ENCODE measurements at regions not wholly inside any gene's neighbourhood (a gene's known extent, or its start where the extent isn't known, plus 50 kb on each side); places are given as distances from the start of the nearest gene placed in this dataset.

DNA sequence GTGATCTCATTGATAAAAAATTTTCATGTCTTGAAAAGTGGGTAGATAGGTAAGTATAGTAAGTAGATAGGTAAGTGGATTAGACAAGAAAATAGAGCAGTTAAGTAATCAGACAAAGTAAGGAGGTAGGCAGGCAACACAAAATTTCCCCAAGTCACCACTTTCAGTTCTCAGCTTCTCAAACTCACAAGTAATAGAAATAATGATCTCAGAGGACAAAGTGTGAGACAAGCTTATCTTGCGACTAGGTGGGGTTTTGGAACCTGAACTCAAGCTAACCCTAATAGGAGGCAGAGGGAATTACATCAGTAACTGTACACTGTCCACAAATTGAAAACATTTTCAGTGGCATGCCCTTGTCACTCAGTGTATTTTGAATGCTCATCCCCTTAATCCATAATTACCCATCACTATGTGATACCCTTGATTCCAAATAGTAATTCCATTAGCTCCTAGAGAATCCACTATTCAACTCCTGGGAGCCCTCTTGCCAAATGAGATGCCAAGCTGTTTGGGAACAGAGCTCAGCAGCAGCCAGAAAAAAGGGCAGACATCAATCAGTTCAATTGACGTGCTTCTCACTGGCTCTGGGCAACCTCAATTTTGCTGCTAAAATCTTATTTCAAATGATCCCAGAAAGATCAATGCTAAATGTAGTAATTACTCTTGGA lies 703.2 kb downstream of the XPNPEP1 start:
- Histone ChIP-seq H3K4me3 (ENCODE audit: low read depth in 2 of 2, low read length in 2 of 2) (no peak overlapping the region), H3K27me3 (ENCODE audit: control insufficient read depth, insufficient read depth, low read length) (no peaks in the 10 kb centered on the region), H3K36me3 (ENCODE audit: control insufficient read depth, insufficient read depth, low read length) (no peaks in the 10 kb centered on the region), H3K4me1 (ENCODE audit: control insufficient read depth, insufficient read depth, low read length) (no peaks in the 10 kb centered on the region), H3K9me3 (ENCODE audit: control insufficient read depth, insufficient read depth, low read depth, low read length) (no peaks in the 10 kb centered on the region), H3K27ac (ENCODE audit: low read length) (no peak overlapping the region)
- DNase-seq (ENCODE audit: low read depth, low spot score) (no peak), ATAC-seq (no peak)
- intact Hi-C loops (cut with micrococcal nuclease; ENCODE audit: unreplicated experiment): no loop called here
- in situ Hi-C loops (cut with HindIII; ENCODE audit: low pct_unique_long_range_greater_than_20kb, low sequenced_read_pairs): no loop called here
- BruUV-seq (replicated peaks): no TSS peak
- ChIA-PET POLR2A (no interaction called here), CTCF (no interaction called here)
- TF ChIP-seq SIN3A (IDR thresholded peaks at IDR 0.05; ENCODE audit: borderline replicate concordance, insufficient read depth, low read depth, low read length): no peak
- TF ChIP-seq, protein P1, sequence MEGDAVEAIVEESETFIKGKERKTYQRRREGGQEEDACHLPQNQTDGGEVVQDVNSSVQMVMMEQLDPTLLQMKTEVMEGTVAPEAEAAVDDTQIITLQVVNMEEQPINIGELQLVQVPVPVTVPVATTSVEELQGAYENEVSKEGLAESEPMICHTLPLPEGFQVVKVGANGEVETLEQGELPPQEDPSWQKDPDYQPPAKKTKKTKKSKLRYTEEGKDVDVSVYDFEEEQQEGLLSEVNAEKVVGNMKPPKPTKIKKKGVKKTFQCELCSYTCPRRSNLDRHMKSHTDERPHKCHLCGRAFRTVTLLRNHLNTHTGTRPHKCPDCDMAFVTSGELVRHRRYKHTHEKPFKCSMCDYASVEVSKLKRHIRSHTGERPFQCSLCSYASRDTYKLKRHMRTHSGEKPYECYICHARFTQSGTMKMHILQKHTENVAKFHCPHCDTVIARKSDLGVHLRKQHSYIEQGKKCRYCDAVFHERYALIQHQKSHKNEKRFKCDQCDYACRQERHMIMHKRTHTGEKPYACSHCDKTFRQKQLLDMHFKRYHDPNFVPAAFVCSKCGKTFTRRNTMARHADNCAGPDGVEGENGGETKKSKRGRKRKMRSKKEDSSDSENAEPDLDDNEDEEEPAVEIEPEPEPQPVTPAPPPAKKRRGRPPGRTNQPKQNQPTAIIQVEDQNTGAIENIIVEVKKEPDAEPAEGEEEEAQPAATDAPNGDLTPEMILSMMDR (IDR thresholded peaks at IDR 0.05): no peak
- TF ChIP-seq, protein P2, sequence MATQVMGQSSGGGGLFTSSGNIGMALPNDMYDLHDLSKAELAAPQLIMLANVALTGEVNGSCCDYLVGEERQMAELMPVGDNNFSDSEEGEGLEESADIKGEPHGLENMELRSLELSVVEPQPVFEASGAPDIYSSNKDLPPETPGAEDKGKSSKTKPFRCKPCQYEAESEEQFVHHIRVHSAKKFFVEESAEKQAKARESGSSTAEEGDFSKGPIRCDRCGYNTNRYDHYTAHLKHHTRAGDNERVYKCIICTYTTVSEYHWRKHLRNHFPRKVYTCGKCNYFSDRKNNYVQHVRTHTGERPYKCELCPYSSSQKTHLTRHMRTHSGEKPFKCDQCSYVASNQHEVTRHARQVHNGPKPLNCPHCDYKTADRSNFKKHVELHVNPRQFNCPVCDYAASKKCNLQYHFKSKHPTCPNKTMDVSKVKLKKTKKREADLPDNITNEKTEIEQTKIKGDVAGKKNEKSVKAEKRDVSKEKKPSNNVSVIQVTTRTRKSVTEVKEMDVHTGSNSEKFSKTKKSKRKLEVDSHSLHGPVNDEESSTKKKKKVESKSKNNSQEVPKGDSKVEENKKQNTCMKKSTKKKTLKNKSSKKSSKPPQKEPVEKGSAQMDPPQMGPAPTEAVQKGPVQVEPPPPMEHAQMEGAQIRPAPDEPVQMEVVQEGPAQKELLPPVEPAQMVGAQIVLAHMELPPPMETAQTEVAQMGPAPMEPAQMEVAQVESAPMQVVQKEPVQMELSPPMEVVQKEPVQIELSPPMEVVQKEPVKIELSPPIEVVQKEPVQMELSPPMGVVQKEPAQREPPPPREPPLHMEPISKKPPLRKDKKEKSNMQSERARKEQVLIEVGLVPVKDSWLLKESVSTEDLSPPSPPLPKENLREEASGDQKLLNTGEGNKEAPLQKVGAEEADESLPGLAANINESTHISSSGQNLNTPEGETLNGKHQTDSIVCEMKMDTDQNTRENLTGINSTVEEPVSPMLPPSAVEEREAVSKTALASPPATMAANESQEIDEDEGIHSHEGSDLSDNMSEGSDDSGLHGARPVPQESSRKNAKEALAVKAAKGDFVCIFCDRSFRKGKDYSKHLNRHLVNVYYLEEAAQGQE (IDR thresholded peaks at IDR 0.05; ENCODE audit: insufficient read depth in 1 of 2, low read depth in 2 of 2, low read length in 1 of 2): no peak
- no peak for TF ChIP-seq TCF7L2 (IDR thresholded peaks at IDR 0.05; ENCODE audit: low read depth, low read length)
- TF ChIP-seq POLR2AphosphoS5 (IDR thresholded peaks at IDR 0.05; ENCODE audit: low read depth, low read length): no peak

DNA sequence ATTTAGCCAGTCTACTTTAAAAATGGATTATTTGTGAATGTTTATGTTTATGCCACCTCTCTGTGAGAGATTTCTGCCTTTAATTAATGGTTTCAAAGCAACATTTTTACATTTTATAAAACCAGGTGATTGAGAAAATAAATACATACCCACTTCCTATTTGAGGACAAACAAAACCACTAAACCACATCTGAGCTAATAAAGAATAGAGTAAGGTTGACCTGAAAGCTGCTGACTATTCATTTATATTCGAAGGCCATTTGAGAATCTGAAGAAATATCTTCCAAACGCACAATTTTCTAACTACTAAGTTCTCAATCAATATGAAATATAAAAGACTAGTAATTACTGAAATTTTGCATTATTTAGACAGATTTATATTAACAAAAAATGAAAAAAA lies 705.1 kb downstream of the XPNPEP1 start:
- BruUV-seq (replicated peaks): no TSS peak
- no peaks in the 10 kb centered on the region for H3K9me3 ChIP-seq (ENCODE audit: control insufficient read depth, insufficient read depth, low read depth, low read length)
- no peak overlapping the region for H3K4me3 ChIP-seq (ENCODE audit: low read depth in 2 of 2, low read length in 2 of 2)
- H3K36me3 ChIP-seq (ENCODE audit: control insufficient read depth, insufficient read depth, low read length): no peaks in the 10 kb centered on the region
- in situ Hi-C loops (cut with HindIII; ENCODE audit: low pct_unique_long_range_greater_than_20kb, low sequenced_read_pairs) (no loop called here), intact Hi-C loops (cut with micrococcal nuclease; ENCODE audit: unreplicated experiment) (no loop called here)
- H3K4me1 ChIP-seq (ENCODE audit: control insufficient read depth, insufficient read depth, low read length): no peaks in the 10 kb centered on the region
- DNase-seq (ENCODE audit: low read depth, low spot score) (no peak), ATAC-seq (no peak)
- POLR2A ChIA-PET: no interaction called here
- H3K27ac ChIP-seq (ENCODE audit: low read length): no peak overlapping the region
- TF ChIP-seq TCF7L2 (IDR thresholded peaks at IDR 0.05; ENCODE audit: low read depth, low read length) (no peak), POLR2AphosphoS5 (IDR thresholded peaks at IDR 0.05; ENCODE audit: low read depth, low read length) (no peak), SIN3A (IDR thresholded peaks at IDR 0.05; ENCODE audit: borderline replicate concordance, insufficient read depth, low read depth, low read length) (no peak)
- TF ChIP-seq, protein P2 (IDR thresholded peaks at IDR 0.05; ENCODE audit: insufficient read depth in 1 of 2, low read depth in 2 of 2, low read length in 1 of 2): no peak
- TF ChIP-seq, protein P1 (IDR thresholded peaks at IDR 0.05): no peak
- no peaks in the 10 kb centered on the region for H3K27me3 ChIP-seq (ENCODE audit: control insufficient read depth, insufficient read depth, low read length)
- CTCF ChIA-PET: interaction anchor here (0.5 kb wide), 1 partner anchor 680 kb away, joined by 5 read pairs; no protein-coding TSS in a partner anchor

Measured in Panc1 (cell line).